ENCODE measurements at regions not wholly inside any gene's neighbourhood (a gene's known extent, or its start where the extent isn't known, plus 50 kb on each side); places are given as distances from the start of the nearest gene placed in this dataset.
"Not testable (repeated sequence)": the region's sequence is repeated elsewhere in the genome, so short reads cannot be mapped to it uniquely, and the experiment has no call there.

DNA sequence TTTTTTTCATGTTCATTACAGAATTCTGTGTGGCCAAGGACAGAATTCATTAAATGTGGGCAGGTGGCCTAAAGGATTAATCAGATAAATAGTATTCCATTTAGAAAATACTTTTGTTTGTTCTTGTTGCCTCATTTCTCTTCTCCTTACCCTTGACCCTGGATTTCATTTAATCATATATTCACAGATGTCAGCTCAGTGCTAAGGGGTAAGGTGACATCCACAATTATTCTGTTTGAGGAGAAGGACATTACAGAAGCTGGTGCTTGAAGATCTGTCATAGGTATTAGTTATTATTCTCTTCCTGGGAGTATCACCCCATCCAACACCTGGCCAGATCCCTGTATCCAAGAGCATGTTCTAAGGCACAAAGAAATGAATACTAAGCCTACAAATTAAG, 961.1 kb downstream of the XPNPEP1 start:
- peak overlapping the region in 1 of 2 donors; percentile 44 for H3K27ac ChIP-seq
- in situ Hi-C loops (cut with MboI; ENCODE audit: low pct_unique_long_range_greater_than_20kb in 2 of 9, low sequenced_read_pairs in 9 of 9, unreplicated experiment in 9 of 9): no loop called here
- peak in 4 of 8 experiments; percentile 26 to 61 (median 48) for ATAC-seq (replicated peaks in 6 of 8)

DNA sequence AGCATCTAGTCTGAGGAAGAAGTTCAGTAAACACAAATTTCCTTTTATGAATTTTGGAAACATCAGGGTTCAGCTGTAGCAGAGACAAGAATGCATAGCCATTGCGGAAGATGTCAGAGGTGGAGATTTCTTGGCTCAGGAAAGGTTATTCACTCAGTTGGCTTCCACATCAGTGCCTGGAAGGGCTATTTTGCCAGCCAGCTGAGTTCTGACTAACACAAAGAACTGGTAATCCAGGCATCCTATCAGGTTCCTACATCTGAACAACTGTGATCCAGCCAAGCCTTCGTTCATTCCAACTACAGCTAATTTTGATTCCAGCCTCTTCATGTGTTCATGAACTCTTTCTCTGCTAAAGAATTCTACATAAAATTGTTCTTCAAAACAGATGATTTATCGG, 965.6 kb downstream of the XPNPEP1 start:
- Histone ChIP-seq H3K4me1 (replicated peaks in 1 of 2) (peaks cover 7 to 14% of the 10 kb centered on the region in 2 donors), H3K27ac (no peak overlapping the region), H3K4me3 (no peak overlapping the region)
- ATAC-seq (replicated peaks in 6 of 8): no peak
- WGBS, 10 experiments: 0 to 100% (median 85%) methylated on average over 1 to 3 of the region's 3 CpGs; no CpG with 5 or more reads in 1 of the 10 experiments
- in situ Hi-C loops (cut with MboI; ENCODE audit: low pct_unique_long_range_greater_than_20kb in 2 of 9, low sequenced_read_pairs in 9 of 9, unreplicated experiment in 9 of 9): no loop called here

More for the DNA sequence above, 961.1 kb downstream of the XPNPEP1 start:
- Histone ChIP-seq H3K4me3 (no peak overlapping the region), H3K4me1 (replicated peaks in 1 of 2) (peaks cover 7 to 15% of the 10 kb centered on the region in 2 donors)

DNA sequence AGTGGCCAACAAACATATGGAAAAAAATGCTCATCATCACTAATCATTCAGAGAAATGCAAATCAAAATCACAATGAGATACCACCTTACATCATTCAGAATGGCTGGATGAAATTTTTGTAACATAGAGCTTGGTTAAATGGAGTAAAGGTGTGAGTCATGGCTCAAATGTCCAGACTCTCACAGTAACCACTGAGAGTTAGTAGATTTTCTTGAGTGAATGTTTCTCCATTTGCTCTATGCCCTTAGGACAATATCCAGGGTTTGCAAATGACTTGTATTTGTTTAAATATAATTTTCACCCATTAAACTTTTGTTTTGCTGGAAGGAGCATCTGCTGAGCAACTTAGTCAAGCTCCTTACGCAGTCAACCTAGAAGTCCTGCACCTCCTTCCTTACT, 967.2 kb downstream of the XPNPEP1 start:
- ATAC-seq (replicated peaks in 6 of 8): no peak
- 0 to 100% (median 94%) methylated on average over 1 of the region's 1 CpG; no CpG with 5 or more reads in 2 of the 10 experiments for WGBS, 10 experiments
- Histone ChIP-seq H3K27ac (no peak overlapping the region), H3K4me1 (replicated peaks in 1 of 2) (no peaks in the 10 kb centered on the region), H3K4me3 (no peak overlapping the region)
- in situ Hi-C loops (cut with MboI; ENCODE audit: low pct_unique_long_range_greater_than_20kb in 2 of 9, low sequenced_read_pairs in 9 of 9, unreplicated experiment in 9 of 9): no loop called here

DNA sequence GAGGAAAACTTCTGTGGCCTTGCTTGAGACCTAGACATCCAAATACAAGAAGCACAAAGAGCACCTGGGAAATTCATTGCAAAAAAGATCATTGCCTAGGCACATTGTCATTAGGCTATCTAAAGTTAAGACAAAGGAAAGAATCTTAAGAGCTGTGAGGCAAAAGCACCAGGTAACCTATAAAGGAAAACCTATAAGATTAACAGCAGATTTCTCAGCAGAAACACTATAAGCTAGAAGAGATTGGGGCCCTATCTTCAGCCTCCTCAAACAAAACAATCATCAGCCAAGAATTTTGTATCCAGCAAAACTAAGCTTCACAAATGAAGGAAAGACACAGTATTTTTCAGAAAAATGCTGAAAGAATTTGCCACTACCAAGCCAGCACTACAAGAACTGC, 1003.3 kb downstream of the XPNPEP1 start:
- ATAC-seq (replicated peaks in 6 of 8); H3K4me3 ChIP-seq; H3K4me1 ChIP-seq (replicated peaks in 1 of 2); in situ Hi-C loops (cut with MboI; ENCODE audit: low pct_unique_long_range_greater_than_20kb in 2 of 9, low sequenced_read_pairs in 9 of 9, unreplicated experiment in 9 of 9); H3K27ac ChIP-seq: not testable (repeated sequence)

DNA sequence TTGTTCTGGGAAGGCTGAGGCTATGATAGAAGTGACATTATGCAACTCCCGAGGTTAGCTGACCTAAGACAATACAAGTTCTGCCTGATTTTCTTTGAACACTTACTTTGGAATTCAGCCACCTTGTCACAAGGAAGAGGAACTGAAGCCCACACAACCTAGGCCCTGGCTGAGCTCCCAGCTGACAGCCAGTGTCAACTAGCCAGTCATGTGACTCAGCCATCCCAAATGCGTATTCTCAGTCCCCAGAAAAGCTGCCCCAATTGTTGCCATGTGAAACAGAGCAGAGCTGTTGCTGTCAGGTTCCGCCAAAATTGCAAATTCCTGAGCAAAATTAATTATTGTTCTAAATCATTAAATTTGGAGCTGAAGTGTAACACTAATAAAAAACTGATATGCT, 1010.0 kb downstream of the XPNPEP1 start:
- no peak for ATAC-seq (replicated peaks in 6 of 8)
- in situ Hi-C loops (cut with MboI; ENCODE audit: low pct_unique_long_range_greater_than_20kb in 2 of 9, low sequenced_read_pairs in 9 of 9, unreplicated experiment in 9 of 9): no loop called here
- WGBS, 10 experiments: 13 to 94% (median 50%) methylated on average over 1 to 3 of the region's 3 CpGs; no CpG with 5 or more reads in 1 of the 10 experiments
- Histone ChIP-seq H3K4me3 (no peak overlapping the region), H3K27ac (no peak overlapping the region), H3K4me1 (replicated peaks in 1 of 2) (peaks cover 0 to 5% of the 10 kb centered on the region in 2 donors)

DNA sequence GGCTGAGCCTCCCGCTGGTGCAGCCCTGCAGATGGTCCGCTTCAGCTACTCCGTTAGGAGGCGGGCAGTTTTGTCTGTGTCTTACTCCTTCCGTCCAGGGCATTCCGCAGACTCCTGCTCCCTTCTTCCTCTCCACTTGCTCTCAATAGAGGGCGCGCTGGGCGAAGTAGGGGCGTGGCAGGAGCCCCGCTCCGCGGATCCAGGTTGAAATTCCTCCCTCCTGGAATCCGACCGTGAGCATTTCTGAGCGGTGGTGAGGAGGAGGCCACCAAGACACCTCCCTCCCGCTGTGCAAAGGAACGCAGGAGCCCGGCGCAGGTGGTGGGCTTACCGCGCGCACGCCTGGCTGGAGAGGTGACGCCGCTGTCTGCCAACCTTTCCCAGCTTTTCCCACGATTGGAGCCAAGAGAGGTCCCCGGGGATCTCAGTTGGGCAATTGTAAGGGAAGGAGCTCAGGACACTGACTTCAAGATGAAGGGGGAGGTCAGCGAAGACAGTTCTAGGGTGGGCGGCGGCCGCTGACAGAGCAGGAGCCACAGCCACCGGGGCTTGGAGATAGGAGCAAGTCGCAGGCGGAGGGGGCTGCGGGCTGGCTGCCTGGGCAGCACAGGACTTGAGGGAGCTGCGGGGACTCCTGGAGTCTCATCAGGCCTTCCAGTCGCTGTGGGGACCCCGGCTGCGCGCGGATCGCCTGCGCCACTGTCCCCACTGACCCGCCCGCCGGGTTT, 1011.3 kb downstream of the XPNPEP1 start:
- 0 to 12% (median 2%) methylated on average over 1 to 13 of the region's 47 CpGs; no CpG with 5 or more reads in 3 of the 10 experiments for WGBS, 10 experiments
- Histone ChIP-seq H3K4me1 (replicated peaks in 1 of 2) (peaks cover 0 to 5% of the 10 kb centered on the region in 2 donors), H3K4me3 (peak overlapping the region; percentile 43 to 70 (median 52)), H3K27ac (peak overlapping the region in 1 of 2 donors; percentile 26)
- in situ Hi-C loops (cut with MboI; ENCODE audit: low pct_unique_long_range_greater_than_20kb in 2 of 9, low sequenced_read_pairs in 9 of 9, unreplicated experiment in 9 of 9): no loop called here
- peak; percentile 73 to 100 (median 95) for ATAC-seq (replicated peaks in 6 of 8)

DNA sequence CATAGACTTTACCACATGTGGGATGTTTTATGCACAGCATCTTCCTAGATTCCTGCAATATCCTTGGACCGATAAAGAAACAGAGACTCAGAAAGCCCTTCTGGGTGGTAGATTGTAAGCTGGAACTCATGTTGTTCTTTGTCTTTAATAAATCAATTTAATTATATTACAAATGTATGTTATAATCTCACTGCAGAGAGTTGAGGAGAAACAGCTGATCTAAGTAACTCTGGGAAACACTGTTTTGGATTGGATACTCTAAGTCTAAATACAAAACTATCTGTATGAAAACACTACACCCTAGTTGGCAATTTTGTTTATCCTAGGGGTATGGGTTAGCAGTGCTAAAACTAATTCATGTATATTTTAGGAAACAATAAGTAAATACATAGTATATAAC, 1015.2 kb downstream of the XPNPEP1 start:
- peaks cover 0 to 1% of the 10 kb centered on the region in 2 donors for H3K4me1 ChIP-seq (replicated peaks in 1 of 2)
- ATAC-seq (replicated peaks in 6 of 8): no peak
- no peak overlapping the region for H3K27ac ChIP-seq
- no peak overlapping the region for H3K4me3 ChIP-seq
- in situ Hi-C loops (cut with MboI; ENCODE audit: low pct_unique_long_range_greater_than_20kb in 2 of 9, low sequenced_read_pairs in 9 of 9, unreplicated experiment in 9 of 9): no loop called here
- WGBS, 10 experiments: 0 to 100% (median 86%) methylated on average over 1 of the region's 1 CpG; no CpG with 5 or more reads in 3 of the 10 experiments

DNA sequence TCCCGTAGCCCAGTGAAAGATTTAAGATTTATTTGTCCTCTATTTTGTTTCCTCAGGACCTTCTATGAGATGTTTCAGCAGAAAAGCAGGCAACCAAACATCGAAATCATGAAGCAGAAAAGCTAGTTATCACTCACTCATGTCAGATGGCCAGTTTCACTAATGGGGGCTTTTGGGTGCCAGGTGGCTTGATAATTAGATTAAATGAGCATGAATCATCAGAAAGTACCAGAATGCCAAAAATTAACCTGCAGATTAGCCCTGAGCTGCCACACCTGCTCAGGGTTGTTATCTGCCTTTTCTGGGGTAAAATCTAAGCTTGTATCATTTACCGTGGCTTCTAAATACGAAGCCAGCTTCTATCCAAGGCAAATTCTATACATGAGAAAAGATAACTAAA, 1017.5 kb downstream of the XPNPEP1 start:
- WGBS, 10 experiments: 36 to 100% (median 76%) methylated on average over 2 to 4 of the region's 4 CpGs
- Histone ChIP-seq H3K4me1 (replicated peaks in 1 of 2) (peaks cover 0 to 4% of the 10 kb centered on the region in 2 donors), H3K27ac (no peak overlapping the region), H3K4me3 (no peak overlapping the region)
- no peak for ATAC-seq (replicated peaks in 6 of 8)
- in situ Hi-C loops (cut with MboI; ENCODE audit: low pct_unique_long_range_greater_than_20kb in 2 of 9, low sequenced_read_pairs in 9 of 9, unreplicated experiment in 9 of 9): no loop called here

DNA sequence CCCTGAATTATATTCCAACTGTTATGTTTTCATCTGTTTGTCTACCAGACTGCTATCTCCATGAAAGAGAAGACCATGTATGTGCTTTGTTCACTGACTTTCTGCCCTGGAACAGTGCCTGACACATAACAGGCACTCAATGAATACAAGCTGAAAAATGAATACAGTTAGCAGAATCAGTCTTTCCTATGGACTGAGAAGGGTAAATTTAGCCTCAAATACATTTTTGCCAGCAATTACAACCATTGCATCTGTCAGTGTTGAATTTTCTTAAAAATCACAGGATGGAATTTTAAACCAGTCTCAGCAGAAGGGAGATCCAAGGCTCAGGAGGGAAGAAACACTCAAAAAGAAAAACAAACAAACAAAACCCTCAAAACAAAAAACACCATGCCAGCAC, 1018.1 kb downstream of the XPNPEP1 start:
- peaks cover 0 to 4% of the 10 kb centered on the region in 2 donors for H3K4me1 ChIP-seq (replicated peaks in 1 of 2)
- no peak for ATAC-seq (replicated peaks in 6 of 8)
- in situ Hi-C loops (cut with MboI; ENCODE audit: low pct_unique_long_range_greater_than_20kb in 2 of 9, low sequenced_read_pairs in 9 of 9, unreplicated experiment in 9 of 9): no loop called here

DNA sequence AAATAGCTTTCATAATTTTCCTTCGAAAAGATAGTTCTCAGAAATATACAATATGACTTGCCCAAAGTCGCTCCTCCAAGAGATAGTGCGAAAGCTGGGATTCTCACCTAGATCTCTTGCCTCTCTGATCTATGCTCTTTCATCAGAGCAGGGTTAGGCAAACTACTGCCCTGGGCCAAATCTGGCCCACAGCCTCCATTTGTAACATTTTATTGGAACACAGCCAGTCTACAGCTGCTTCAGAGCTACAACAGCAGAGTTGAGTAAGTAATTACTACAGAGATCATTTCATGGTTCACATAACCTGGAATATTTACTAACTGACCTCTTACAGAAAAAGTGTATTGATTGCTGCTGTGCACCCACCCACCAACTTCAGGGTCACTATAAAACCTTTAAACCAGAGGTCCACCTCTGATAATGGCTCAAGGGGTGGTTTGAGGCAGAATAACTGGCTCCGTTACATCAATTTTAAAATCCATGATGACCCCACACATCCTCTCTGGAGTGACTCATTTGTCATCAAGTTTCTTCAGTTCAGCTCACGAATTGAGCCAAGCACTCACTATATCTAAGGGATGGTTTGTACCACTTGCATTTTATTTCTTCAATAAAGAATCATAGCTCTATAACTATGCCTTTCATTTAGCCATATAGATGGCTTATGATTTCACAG, 1019.0 kb downstream of the XPNPEP1 start:
- in situ Hi-C loops (cut with MboI; ENCODE audit: low pct_unique_long_range_greater_than_20kb in 2 of 9, low sequenced_read_pairs in 9 of 9, unreplicated experiment in 9 of 9): no loop called here
- Histone ChIP-seq H3K27ac (no peak overlapping the region), H3K4me1 (replicated peaks in 1 of 2) (peaks cover 0 to 4% of the 10 kb centered on the region in 2 donors), H3K4me3 (no peak overlapping the region)
- WGBS, 10 experiments: 20 to 96% (median 66%) methylated on average over 1 to 5 of the region's 5 CpGs; no CpG with 5 or more reads in 1 of the 10 experiments
- ATAC-seq (replicated peaks in 6 of 8): peak in 4 of 8 experiments; percentile 19 to 75 (median 61)

More for the DNA sequence above, 1018.1 kb downstream of the XPNPEP1 start:
- Histone ChIP-seq H3K4me3 (no peak overlapping the region), H3K27ac (no peak overlapping the region)

DNA sequence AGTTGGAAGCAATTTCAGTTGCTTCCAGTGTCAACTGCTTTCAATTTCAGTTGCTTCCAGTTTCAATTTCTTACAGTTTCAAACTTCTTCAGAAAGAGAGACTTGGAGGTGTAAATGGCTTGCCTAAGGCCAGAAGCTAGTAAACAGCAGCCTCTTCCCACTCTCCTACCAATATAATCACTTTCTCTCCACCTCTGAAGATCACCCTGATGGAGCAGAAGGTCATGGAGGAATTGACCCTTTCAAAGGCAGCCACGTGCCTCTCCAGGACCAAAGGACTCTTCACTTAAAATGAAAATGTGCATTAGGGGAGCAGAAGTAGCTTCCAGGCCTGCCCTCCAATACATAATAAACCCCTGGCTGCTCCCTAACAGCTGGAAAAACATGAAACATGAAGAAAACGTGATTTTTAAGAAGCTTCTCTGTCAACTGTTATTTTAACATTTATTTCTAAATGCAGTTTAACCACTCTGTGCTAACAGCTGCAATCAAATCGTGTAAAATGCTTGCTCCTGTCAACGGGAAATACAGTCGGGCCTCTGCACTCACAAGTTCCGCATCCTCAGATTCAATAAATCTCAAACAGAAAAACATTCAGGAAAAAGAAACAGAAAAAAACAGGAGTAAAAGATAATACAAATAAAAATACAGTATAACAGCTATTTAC, 1020.6 kb downstream of the XPNPEP1 start:
- ATAC-seq (replicated peaks in 6 of 8): no peak
- Histone ChIP-seq H3K4me1 (replicated peaks in 1 of 2) (peaks cover 0 to 4% of the 10 kb centered on the region in 2 donors), H3K27ac (no peak overlapping the region), H3K4me3 (no peak overlapping the region)
- in situ Hi-C loops (cut with MboI; ENCODE audit: low pct_unique_long_range_greater_than_20kb in 2 of 9, low sequenced_read_pairs in 9 of 9, unreplicated experiment in 9 of 9): no loop called here
- WGBS, 10 experiments: 21 to 83% (median 66%) methylated on average over 1 to 6 of the region's 6 CpGs

DNA sequence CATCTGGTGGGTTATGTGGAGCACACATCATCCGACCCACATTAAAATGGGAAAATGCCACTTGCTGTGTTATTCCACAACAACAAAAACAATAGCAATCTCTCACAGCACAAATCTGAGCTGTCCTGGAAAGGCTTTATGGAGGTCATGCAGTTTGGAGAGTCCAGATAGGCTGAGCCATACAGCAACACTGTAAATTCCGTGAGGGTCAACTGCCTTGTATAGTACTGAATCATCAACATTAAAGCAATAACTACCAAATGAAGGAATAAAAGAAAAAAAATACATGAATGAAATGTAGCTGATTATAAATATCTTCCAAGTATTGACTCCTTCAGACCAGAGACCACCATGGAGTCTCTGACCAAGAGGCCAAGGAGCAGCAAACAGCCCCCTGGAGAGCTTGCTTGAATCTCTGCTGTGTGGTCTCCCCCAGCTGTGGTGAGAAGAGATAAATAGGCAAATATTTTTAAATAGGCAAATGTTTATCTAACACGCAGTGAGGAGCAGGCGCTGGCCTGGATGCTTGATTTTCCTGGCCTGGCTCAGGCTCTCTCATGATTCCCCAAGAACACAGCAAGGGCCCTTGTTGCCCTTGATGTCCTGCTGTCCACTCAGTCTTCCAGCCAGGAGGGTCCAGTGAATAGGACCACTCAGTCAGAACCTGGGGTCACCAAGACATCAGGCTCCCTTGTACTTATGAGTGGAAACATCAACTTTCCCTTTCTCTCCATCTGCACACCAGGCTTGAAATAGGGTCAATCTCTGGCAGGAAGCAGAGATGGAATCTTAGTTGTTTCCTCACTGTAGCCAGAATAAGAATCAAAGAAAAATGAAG, 1021.3 kb downstream of the XPNPEP1 start:
- Histone ChIP-seq H3K4me3 (no peak overlapping the region), H3K4me1 (replicated peaks in 1 of 2) (peaks cover 0 to 4% of the 10 kb centered on the region in 2 donors), H3K27ac (no peak overlapping the region)
- in situ Hi-C loops (cut with MboI; ENCODE audit: low pct_unique_long_range_greater_than_20kb in 2 of 9, low sequenced_read_pairs in 9 of 9, unreplicated experiment in 9 of 9): no loop called here
- ATAC-seq (replicated peaks in 6 of 8): no peak
- 22 to 100% (median 83%) methylated on average over 1 to 4 of the region's 4 CpGs for WGBS, 10 experiments
